HL-60 (cell line): ENCODE measurements at regions not wholly inside any gene's neighbourhood (a gene's known extent, or its start where the extent isn't known, plus 50 kb on each side); places are given as distances from the start of the nearest gene placed in this dataset.

Experiments used
- DNase-seq, 2 experiments: peaks; one replicate each; pipeline ENCODE4 v3.0.0-alpha.2; 2010 to 2020; ENCODE audit warnings: low read depth in 1 of 2, low spot score in 1 of 2
- H3K27ac ChIP-seq: fragments of 250-450 bp; sonication (Bioruptor Pico); replicated peaks from 2 replicates; pipeline ENCODE4 v1.5.1; 2020; ENCODE audit warnings: mild to moderate bottlenecking, moderate library complexity
- H3K27me3 ChIP-seq: fragments of 250-450 bp; sonication (Bioruptor Pico); 2 replicates; pipeline ENCODE4 v1.5.1; 2021; ENCODE audit warnings: mild to moderate bottlenecking, moderate library complexity; ENCODE audit not compliant: insufficient read depth, poor library complexity, severe bottlenecking
- H3K4me3 ChIP-seq: replicated peaks from 2 replicates; pipeline ENCODE4 v1.5.1; 2011; ENCODE audit warnings: mild to moderate bottlenecking, control low read depth, low read length; ENCODE audit not compliant: insufficient read depth
- CTCF ChIP-seq: IDR thresholded peaks from one replicate; pipeline ENCODE4 v1.5.1; 2011; ENCODE audit warnings: low read length, control low read depth, inconsistent platforms; ENCODE audit not compliant: insufficient read depth
- GABPA ChIP-seq: IDR thresholded peaks from 2 replicates; pipeline ENCODE4 v1.6.1; 2012; ENCODE audit warnings: low read depth
- POLR2AphosphoS5 ChIP-seq: IDR thresholded peaks from 2 replicates; pipeline ENCODE4 v1.6.1; 2012; ENCODE audit warnings: low read depth
- REST ChIP-seq: IDR thresholded peaks from 2 replicates; pipeline ENCODE4 v1.6.1; 2012; ENCODE audit warnings: low read depth; ENCODE audit not compliant: insufficient replicate concordance
- SPI1 ChIP-seq: IDR thresholded peaks from 2 replicates; pipeline ENCODE4 v1.6.1; 2012; ENCODE audit warnings: low read depth, mild to moderate bottlenecking, borderline replicate concordance

- no peak overlapping the region for H3K27ac ChIP-seq
- H3K27me3 ChIP-seq, result no peaks in the 10 kb centered on the region
- no peak overlapping the region for H3K4me3 ChIP-seq
- no peak for DNase-seq
- no peak for TF ChIP-seq SPI1
- TF ChIP-seq CTCF, result no peak
- no peak for TF ChIP-seq GABPA
- TF ChIP-seq POLR2AphosphoS5, result no peak
- TF ChIP-seq REST, result no peak
Measured at GRCh38 chr14:78086342-78086741, 83.8 kb upstream of the NRXN3 start.

GRCh38 chr14:78088916-78089315, 81.3 kb upstream of the NRXN3 start:
- no peak for DNase-seq
- TF ChIP-seq REST (no peak), GABPA (no peak), CTCF (no peak), POLR2AphosphoS5 (no peak), SPI1 (no peak)
- H3K27ac ChIP-seq, result no peak overlapping the region

GRCh38 chr14:78090864-78091263, 79.3 kb upstream of the NRXN3 start:
- DNase-seq, result no peak
- no peaks in the 10 kb centered on the region for H3K27me3 ChIP-seq
- H3K4me3 ChIP-seq, result no peak overlapping the region
- no peak overlapping the region for H3K27ac ChIP-seq
- TF ChIP-seq REST (no peak), POLR2AphosphoS5 (no peak), GABPA (no peak), SPI1 (no peak), CTCF (no peak)

More at GRCh38 chr14:78088916-78089315, 81.3 kb upstream of the NRXN3 start:
- Histone ChIP-seq H3K4me3 (no peak overlapping the region), H3K27me3 (no peaks in the 10 kb centered on the region)
